Stomach (tissue), 4 donors: ENCODE measurements at regions not wholly inside any gene's neighbourhood (a gene's known extent, or its start where the extent isn't known, plus 50 kb on each side); places are given as distances from the start of the nearest gene placed in this dataset.

ENCODE experiments used
- EP300 ChIP-seq: sonication (generic); formaldehyde crosslinking; IDR thresholded peaks from one replicate; pipeline ENCODE4 v1.6.1; 2017; ENCODE audit warnings: antibody characterized with exemption
- TF ChIP-seq, protein P1 (sequence below), 7 experiments: fragments of 450-650 bp in 4 of 7; fragments of 200-600 bp in 3 of 7; sonication (generic) in 3 of 7; IDR thresholded peaks; one replicate each; pipeline ENCODE4 v1.5.1; 2016 to 2019; ENCODE audit warnings: antibody characterized with exemption in 7 of 7, control low read depth in 2 of 7, mild to moderate bottlenecking in 1 of 7

DNA sequence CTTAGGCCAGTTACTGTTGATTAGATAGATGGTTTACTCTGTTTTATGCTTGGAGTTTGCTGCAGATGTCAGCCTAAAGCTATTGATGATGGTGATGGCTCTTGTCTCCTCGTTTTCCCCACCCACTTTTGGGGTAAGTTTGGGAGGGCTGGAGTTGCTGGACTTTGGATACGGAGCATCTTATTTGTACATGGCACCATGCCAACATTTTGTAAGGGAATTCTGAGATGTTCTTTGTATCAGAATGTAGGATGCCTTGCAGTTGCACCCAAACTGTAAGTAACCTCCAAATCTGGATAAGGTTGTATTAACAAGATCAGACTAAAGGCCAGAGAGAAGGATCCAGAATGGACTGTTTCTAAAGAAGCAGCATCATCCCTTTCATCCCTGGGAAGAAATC lies 551.9 kb upstream of the ZFHX3 start:
- no peak for TF ChIP-seq EP300
- TF ChIP-seq, protein P1, sequence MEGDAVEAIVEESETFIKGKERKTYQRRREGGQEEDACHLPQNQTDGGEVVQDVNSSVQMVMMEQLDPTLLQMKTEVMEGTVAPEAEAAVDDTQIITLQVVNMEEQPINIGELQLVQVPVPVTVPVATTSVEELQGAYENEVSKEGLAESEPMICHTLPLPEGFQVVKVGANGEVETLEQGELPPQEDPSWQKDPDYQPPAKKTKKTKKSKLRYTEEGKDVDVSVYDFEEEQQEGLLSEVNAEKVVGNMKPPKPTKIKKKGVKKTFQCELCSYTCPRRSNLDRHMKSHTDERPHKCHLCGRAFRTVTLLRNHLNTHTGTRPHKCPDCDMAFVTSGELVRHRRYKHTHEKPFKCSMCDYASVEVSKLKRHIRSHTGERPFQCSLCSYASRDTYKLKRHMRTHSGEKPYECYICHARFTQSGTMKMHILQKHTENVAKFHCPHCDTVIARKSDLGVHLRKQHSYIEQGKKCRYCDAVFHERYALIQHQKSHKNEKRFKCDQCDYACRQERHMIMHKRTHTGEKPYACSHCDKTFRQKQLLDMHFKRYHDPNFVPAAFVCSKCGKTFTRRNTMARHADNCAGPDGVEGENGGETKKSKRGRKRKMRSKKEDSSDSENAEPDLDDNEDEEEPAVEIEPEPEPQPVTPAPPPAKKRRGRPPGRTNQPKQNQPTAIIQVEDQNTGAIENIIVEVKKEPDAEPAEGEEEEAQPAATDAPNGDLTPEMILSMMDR (IDR thresholded peaks at IDR 0.05) = no peak
